Mesodermal cell (in vitro differentiated cells): ENCODE measurements at regions not wholly inside any gene's neighbourhood (a gene's known extent, or its start where the extent isn't known, plus 50 kb on each side); places are given as distances from the start of the nearest gene placed in this dataset.

ENCODE experiments used
- H3K27ac ChIP-seq: 2 replicates; pipeline ENCODE4 v1.7.0; 2013; ENCODE audit warnings: mild to moderate bottlenecking, low read depth, low read length, moderate library complexity; ENCODE audit not compliant: severe bottlenecking
- H3K36me3 ChIP-seq: 2 replicates; pipeline ENCODE4 v1.7.1; 2013; ENCODE audit warnings: mild to moderate bottlenecking, low read length, moderate library complexity; ENCODE audit not compliant: control insufficient read depth, insufficient read depth
- H3K4me1 ChIP-seq: one replicate; pipeline ENCODE4 v1.7.1; 2013; ENCODE audit warnings: mild to moderate bottlenecking, low read length; ENCODE audit not compliant: insufficient read depth, control insufficient read depth, poor library complexity, severe bottlenecking
- H3K4me3 ChIP-seq: 2 replicates; pipeline ENCODE4 v1.7.0; 2013; ENCODE audit warnings: low read length, control low read depth, mild to moderate bottlenecking; ENCODE audit not compliant: insufficient read depth, poor library complexity, severe bottlenecking; ENCODE audit errors: extremely low read depth
- H3K9me3 ChIP-seq: 2 replicates; pipeline ENCODE4 v1.7.1; 2013; ENCODE audit warnings: mild to moderate bottlenecking, low read length, moderate library complexity; ENCODE audit not compliant: control insufficient read depth
- WGBS, 2 experiments: methylation state at CpG; one replicate each; pipeline ENCODE4 v1.1.5; 2013; ENCODE audit warnings: missing lambda C conversion rate in 2 of 2; ENCODE audit not compliant: insufficient coverage in 2 of 2; 5-methylcytosine and 5-hydroxymethylcytosine counted together

- Histone ChIP-seq H3K4me1 (no peaks in the 10 kb centered on the region), H3K4me3 (no peak overlapping the region), H3K36me3 (no peaks in the 10 kb centered on the region), H3K27ac (no peak overlapping the region), H3K9me3 (no peaks in the 10 kb centered on the region)
- WGBS, 2 experiments = 86 to 93% methylated on average over 3 of the region's 6 CpGs
These were observed 156.1 kb upstream of the SRD5A2 start for GRCh38 chr2:31736695-31737454.

GRCh38 chr2:31735716-31736115, 155.0 kb upstream of the SRD5A2 start:
- Histone ChIP-seq H3K36me3 (no peaks in the 10 kb centered on the region), H3K9me3 (no peaks in the 10 kb centered on the region), H3K27ac (no peak overlapping the region), H3K4me1 (no peaks in the 10 kb centered on the region), H3K4me3 (no peak overlapping the region)
- WGBS, 2 experiments = no CpG with 5 or more reads among the region's 2 CpGs

- no peaks in the 10 kb centered on the region for H3K9me3 ChIP-seq
These were observed 148.8 kb upstream of the SRD5A2 start for GRCh38 chr2:31729442-31730092.

GRCh38 chr2:31729065-31729439, 148.3 kb upstream of the SRD5A2 start:
- 67% methylated on average over 1 of the region's 2 CpGs; no CpG with 5 or more reads in 1 of the 2 experiments for WGBS, 2 experiments
- no peaks in the 10 kb centered on the region for H3K9me3 ChIP-seq
- H3K36me3 ChIP-seq = no peaks in the 10 kb centered on the region
- no peak overlapping the region for H3K27ac ChIP-seq
- H3K4me3 ChIP-seq = no peak overlapping the region
- no peaks in the 10 kb centered on the region for H3K4me1 ChIP-seq

More at GRCh38 chr2:31729442-31730092, 148.8 kb upstream of the SRD5A2 start:
- Histone ChIP-seq H3K4me1 (no peaks in the 10 kb centered on the region), H3K27ac (no peak overlapping the region), H3K4me3 (no peak overlapping the region), H3K36me3 (no peaks in the 10 kb centered on the region)
- WGBS, 2 experiments = 73 to 80% methylated on average over 2 to 3 of the region's 5 CpGs

- Histone ChIP-seq H3K9me3 (no peaks in the 10 kb centered on the region), H3K4me3 (no peak overlapping the region), H3K4me1 (no peaks in the 10 kb centered on the region), H3K27ac (no peak overlapping the region), H3K36me3 (no peaks in the 10 kb centered on the region)
- WGBS, 2 experiments = 100% methylated on average over 1 of the region's 2 CpGs
These were observed 147.8 kb upstream of the SRD5A2 start for GRCh38 chr2:31728406-31729064.

GRCh38 chr2:31726457-31726856, 145.7 kb upstream of the SRD5A2 start:
- no peaks in the 10 kb centered on the region for H3K36me3 ChIP-seq
- no peak overlapping the region for H3K4me3 ChIP-seq
- no peaks in the 10 kb centered on the region for H3K4me1 ChIP-seq
- no peak overlapping the region for H3K27ac ChIP-seq
- 60% methylated on average over 1 of the region's 2 CpGs; no CpG with 5 or more reads in 1 of the 2 experiments for WGBS, 2 experiments
- no peaks in the 10 kb centered on the region for H3K9me3 ChIP-seq

- H3K4me1 ChIP-seq = no peaks in the 10 kb centered on the region
- no peak overlapping the region for H3K4me3 ChIP-seq
- H3K36me3 ChIP-seq = no peaks in the 10 kb centered on the region
- H3K9me3 ChIP-seq = no peaks in the 10 kb centered on the region
- H3K27ac ChIP-seq = no peak overlapping the region
- 63 to 78% methylated on average over 1 to 2 of the region's 3 CpGs for WGBS, 2 experiments
These were observed 144.7 kb upstream of the SRD5A2 start for GRCh38 chr2:31725444-31725843.

- Histone ChIP-seq H3K27ac (no peak overlapping the region), H3K4me1 (no peaks in the 10 kb centered on the region), H3K9me3 (no peaks in the 10 kb centered on the region), H3K36me3 (no peaks in the 10 kb centered on the region), H3K4me3 (no peak overlapping the region)
These were observed 131.0 kb upstream of the SRD5A2 start for GRCh38 chr2:31711737-31712136.

GRCh38 chr2:31710121-31710520, 129.4 kb upstream of the SRD5A2 start:
- H3K27ac ChIP-seq = no peak overlapping the region
- H3K4me1 ChIP-seq = no peaks in the 10 kb centered on the region
- no peaks in the 10 kb centered on the region for H3K9me3 ChIP-seq
- no peak overlapping the region for H3K4me3 ChIP-seq
- no peaks in the 10 kb centered on the region for H3K36me3 ChIP-seq
- 93 to 100% methylated on average over 1 to 2 of the region's 2 CpGs for WGBS, 2 experiments

- Histone ChIP-seq H3K27ac (no peak overlapping the region), H3K9me3 (no peaks in the 10 kb centered on the region), H3K4me3 (no peak overlapping the region), H3K36me3 (no peaks in the 10 kb centered on the region), H3K4me1 (no peaks in the 10 kb centered on the region)
- 90 to 100% methylated on average over 1 to 3 of the region's 3 CpGs for WGBS, 2 experiments
These were observed 127.3 kb upstream of the SRD5A2 start for GRCh38 chr2:31707992-31708391.
